H9 (cell line): ENCODE measurements at regions not wholly inside any gene's neighbourhood (a gene's known extent, or its start where the extent isn't known, plus 50 kb on each side); places are given as distances from the start of the nearest gene placed in this dataset.

Experiments
- DNase-seq: peaks from one replicate; pipeline ENCODE4 v3.0.0-alpha.2; 2017
- H2AFZ ChIP-seq: one replicate; pipeline ENCODE4 v1.6.1; 2013; ENCODE audit warnings: mild to moderate bottlenecking, low read length, control low read depth, moderate library complexity
- H2AK5ac ChIP-seq: 2 replicates; pipeline ENCODE4 v1.6.1; 2013; ENCODE audit warnings: low read length, control low read depth, mixed read lengths; ENCODE audit not compliant: insufficient read length
- H2BK120ac ChIP-seq: one replicate; pipeline ENCODE4 v1.6.1; 2013; ENCODE audit warnings: low read depth, mild to moderate bottlenecking, low read length, control low read depth, inconsistent platforms; ENCODE audit not compliant: poor library complexity, severe bottlenecking
- H2BK12ac ChIP-seq: 2 replicates; pipeline ENCODE4 v1.6.1; 2013; ENCODE audit warnings: low read length, control low read depth, mixed read lengths, low read depth; ENCODE audit not compliant: insufficient read length
- H2BK15ac ChIP-seq: 2 replicates; pipeline ENCODE4 v1.6.1; 2013; ENCODE audit warnings: low read depth, low read length, control low read depth
- H2BK20ac ChIP-seq: one replicate; pipeline ENCODE4 v1.6.1; 2013; ENCODE audit warnings: low read depth, mild to moderate bottlenecking, low read length, control low read depth, inconsistent platforms; ENCODE audit not compliant: poor library complexity, severe bottlenecking
- H2BK5ac ChIP-seq: 2 replicates; pipeline ENCODE4 v1.6.1; 2013; ENCODE audit warnings: low read length, control low read depth, mixed read lengths; ENCODE audit not compliant: insufficient read length
- H3K14ac ChIP-seq: 2 replicates; pipeline ENCODE4 v1.6.1; 2013; ENCODE audit warnings: low read length, control low read depth; ENCODE audit not compliant: insufficient read depth
- H3K18ac ChIP-seq: 2 replicates; pipeline ENCODE4 v1.6.1; 2013; ENCODE audit warnings: low read depth, mild to moderate bottlenecking, mixed read lengths, low read length, control low read depth; ENCODE audit not compliant: insufficient read length
- H3K23ac ChIP-seq: 2 replicates; pipeline ENCODE4 v1.6.1; 2013; ENCODE audit warnings: low read length, control low read depth, mixed read lengths, low read depth; ENCODE audit not compliant: insufficient read length
- H3K23me2 ChIP-seq: 2 replicates; pipeline ENCODE4 v1.6.1; 2013; ENCODE audit warnings: low read depth, mild to moderate bottlenecking, mixed read lengths, low read length, control low read depth; ENCODE audit not compliant: insufficient read length, poor library complexity, severe bottlenecking
- H3K27ac ChIP-seq: 2 replicates; pipeline ENCODE4 v1.5.1; 2013; ENCODE audit warnings: low read length, control low read depth, mixed read lengths, low read depth; ENCODE audit not compliant: insufficient read length
- H3K27me3 ChIP-seq: 2 replicates; pipeline ENCODE4 v1.6.1; 2013; ENCODE audit warnings: low read length, control low read depth, inconsistent platforms; ENCODE audit not compliant: insufficient read depth
- H3K4ac ChIP-seq: 2 replicates; pipeline ENCODE4 v1.6.1; 2013; ENCODE audit warnings: low read depth, mild to moderate bottlenecking, control low read depth, inconsistent platforms, low read length, moderate library complexity
- H3K4me1 ChIP-seq: 2 replicates; pipeline ENCODE4 v1.6.1; 2013; ENCODE audit warnings: low read length, control low read depth, inconsistent platforms; ENCODE audit not compliant: insufficient read depth
- H3K4me2 ChIP-seq: 2 replicates; pipeline ENCODE4 v1.6.1; 2013; ENCODE audit warnings: low read length, control low read depth, mixed read lengths; ENCODE audit not compliant: insufficient read length, insufficient read depth
- H3K56ac ChIP-seq: 2 replicates; pipeline ENCODE4 v1.6.1; 2013; ENCODE audit warnings: low read depth, mild to moderate bottlenecking, mixed read lengths, low read length, control low read depth; ENCODE audit not compliant: insufficient read length
- H3K79me1 ChIP-seq: 2 replicates; pipeline ENCODE4 v1.6.1; 2013; ENCODE audit warnings: low read depth, mild to moderate bottlenecking, moderate library complexity, low read length, control low read depth, inconsistent platforms; ENCODE audit not compliant: insufficient read depth, poor library complexity, severe bottlenecking
- H3K79me2 ChIP-seq: 2 replicates; pipeline ENCODE4 v1.6.1; 2013; ENCODE audit warnings: low read length, control low read depth, inconsistent platforms; ENCODE audit not compliant: insufficient read depth
- H3K9ac ChIP-seq: 2 replicates; pipeline ENCODE4 v1.6.1; 2013; ENCODE audit warnings: low read length, control low read depth, mixed read lengths; ENCODE audit not compliant: insufficient read length; ENCODE audit errors: extremely low read depth
- H3K9me3 ChIP-seq: one replicate; pipeline ENCODE4 v1.6.1; 2013; ENCODE audit warnings: low read depth, low read length, inconsistent platforms; ENCODE audit not compliant: control insufficient read depth
- H3T11ph ChIP-seq: one replicate; pipeline ENCODE4 v1.6.1; 2013; ENCODE audit warnings: mild to moderate bottlenecking, low read length, control low read depth, inconsistent platforms
- H4K20me1 ChIP-seq: one replicate; pipeline ENCODE4 v1.6.1; 2013; ENCODE audit not compliant: control insufficient read depth, insufficient read length, insufficient read depth
- H4K5ac ChIP-seq: 2 replicates; pipeline ENCODE4 v1.6.1; 2013; ENCODE audit warnings: low read depth, mild to moderate bottlenecking, mixed read lengths, low read length, control low read depth; ENCODE audit not compliant: insufficient read length
- H4K8ac ChIP-seq: replicated peaks from 2 replicates; pipeline ENCODE4 v1.6.1; 2013; ENCODE audit warnings: low read length, control low read depth, mixed read lengths, low read depth; ENCODE audit not compliant: insufficient read length
- H4K91ac ChIP-seq: 2 replicates; pipeline ENCODE4 v1.6.1; 2013; ENCODE audit warnings: low read depth, mild to moderate bottlenecking, moderate library complexity, mixed read lengths, low read length, control low read depth; ENCODE audit not compliant: insufficient read length
- H3K27ac Mint-ChIP-seq, 3 experiments: 2 replicates in 2 of 3; 3 replicates in 1 of 3; pipeline ENCODE4 v1.8.0; 2020 to 2021; ENCODE audit warnings: mixed read lengths in 3 of 3, mild to moderate bottlenecking in 1 of 3, moderate library complexity in 1 of 3
- H3K27me3 Mint-ChIP-seq: 2 replicates; pipeline ENCODE4 v1.8.0; 2021; ENCODE audit warnings: low read depth, mild to moderate bottlenecking, moderate library complexity, mixed read lengths
- H3K36me3 Mint-ChIP-seq, 3 experiments: 2 replicates in 2 of 3; 3 replicates in 1 of 3; pipeline ENCODE4 v1.8.0; 2020 to 2021; ENCODE audit warnings: low read depth in 3 of 3, mixed read lengths in 3 of 3; ENCODE audit not compliant: insufficient read depth in 1 of 3
- H3K4me1 Mint-ChIP-seq, 2 experiments: 2 replicates each; pipeline ENCODE4 v1.8.0; 2020; ENCODE audit warnings: mixed read lengths in 2 of 2
- H3K4me3 Mint-ChIP-seq, 2 experiments: 2 replicates in 1 of 2; 3 replicates in 1 of 2; pipeline ENCODE4 v1.8.0; 2020 to 2021; ENCODE audit warnings: mild to moderate bottlenecking in 2 of 2, mixed read lengths in 2 of 2, moderate library complexity in 1 of 2
- H3K9me3 Mint-ChIP-seq, 2 experiments: 2 replicates in 1 of 2; 3 replicates in 1 of 2; pipeline ENCODE4 v1.8.0; 2020; ENCODE audit warnings: mild to moderate bottlenecking in 2 of 2, mixed read lengths in 2 of 2, moderate library complexity in 1 of 2
- WGBS: extraction: QIAGEN DNeasy Blood & Tissue Kit; methylation state at CpG from one replicate; pipeline ENCODE4 v1.1.7; 2013; ENCODE audit warnings: missing lambda C conversion rate, low lambda C conversion rate, mixed read lengths; ENCODE audit not compliant: insufficient read length; ENCODE audit errors: extremely low coverage; 5-methylcytosine and 5-hydroxymethylcytosine counted together
- TF ChIP-seq, protein P1 (sequence below): fragments of 200-600 bp; sonication (generic); conservative IDR thresholded peaks from 3 replicates; pipeline ENCODE4 v1.8.0; 2021; ENCODE audit warnings: antibody characterized with exemption, mild to moderate bottlenecking

- Histone ChIP-seq H3T11ph (no peak overlapping the region), H3K4ac (no peak overlapping the region), H2AK5ac (no peak overlapping the region), H2BK5ac (no peak overlapping the region), H2AFZ (no peak overlapping the region), H3K14ac (no peak overlapping the region), H3K9me3 (no peaks in the 10 kb centered on the region), H4K20me1 (no peaks in the 10 kb centered on the region), H4K91ac (no peak overlapping the region), H2BK12ac (no peak overlapping the region), H3K27ac (no peak overlapping the region), H4K8ac (no peak overlapping the region), H4K5ac (no peak overlapping the region), H3K27me3 (no peaks in the 10 kb centered on the region), H3K79me1 (no peaks in the 10 kb centered on the region), H3K23me2 (no peaks in the 10 kb centered on the region), H2BK15ac (no peak overlapping the region), H3K4me2 (no peak overlapping the region), H3K9ac (no peak overlapping the region), H2BK20ac (no peak overlapping the region), H3K23ac (no peak overlapping the region), H3K4me1 (no peaks in the 10 kb centered on the region; the same call in 1 of the 2 replicates), H3K56ac (no peak overlapping the region), H3K79me2 (no peaks in the 10 kb centered on the region), H2BK120ac (no peak overlapping the region), H3K18ac (no peak overlapping the region)
- Mint-ChIP-seq H3K4me3 (no peak overlapping the region), H3K9me3 (no peaks in the 10 kb centered on the region), H3K27me3 (no peaks in the 10 kb centered on the region), H3K36me3 (peaks cover 0 to 12% (median 0%) of the 10 kb centered on the region in 3 experiments; a peak in 2 of 7 replicates), H3K27ac (no peak overlapping the region), H3K4me1 (peaks cover 12 to 15% of the 10 kb centered on the region in 2 experiments)
- WGBS, result no CpG with 5 or more reads among the region's 3 CpGs
- TF ChIP-seq, protein P1, sequence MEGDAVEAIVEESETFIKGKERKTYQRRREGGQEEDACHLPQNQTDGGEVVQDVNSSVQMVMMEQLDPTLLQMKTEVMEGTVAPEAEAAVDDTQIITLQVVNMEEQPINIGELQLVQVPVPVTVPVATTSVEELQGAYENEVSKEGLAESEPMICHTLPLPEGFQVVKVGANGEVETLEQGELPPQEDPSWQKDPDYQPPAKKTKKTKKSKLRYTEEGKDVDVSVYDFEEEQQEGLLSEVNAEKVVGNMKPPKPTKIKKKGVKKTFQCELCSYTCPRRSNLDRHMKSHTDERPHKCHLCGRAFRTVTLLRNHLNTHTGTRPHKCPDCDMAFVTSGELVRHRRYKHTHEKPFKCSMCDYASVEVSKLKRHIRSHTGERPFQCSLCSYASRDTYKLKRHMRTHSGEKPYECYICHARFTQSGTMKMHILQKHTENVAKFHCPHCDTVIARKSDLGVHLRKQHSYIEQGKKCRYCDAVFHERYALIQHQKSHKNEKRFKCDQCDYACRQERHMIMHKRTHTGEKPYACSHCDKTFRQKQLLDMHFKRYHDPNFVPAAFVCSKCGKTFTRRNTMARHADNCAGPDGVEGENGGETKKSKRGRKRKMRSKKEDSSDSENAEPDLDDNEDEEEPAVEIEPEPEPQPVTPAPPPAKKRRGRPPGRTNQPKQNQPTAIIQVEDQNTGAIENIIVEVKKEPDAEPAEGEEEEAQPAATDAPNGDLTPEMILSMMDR, result no peak
- no peak for DNase-seq
These were observed 119.4 kb downstream of the FAT4 start for GRCh38 chr4:125434136-125434535.
